SW 1271 (cell line): ENCODE measurements at regions not wholly inside any gene's neighbourhood (a gene's known extent, or its start where the extent isn't known, plus 50 kb on each side); places are given as distances from the start of the nearest gene placed in this dataset.
A peak's percentile ranks its signal among the peaks of the same experiment; 100 is the strongest.
"Not testable (repeated sequence)": the region's sequence is repeated elsewhere in the genome, so short reads cannot be mapped to it uniquely, and the experiment has no call there.

ENCODE experiments used
- DNase-seq, 2 experiments: peaks; one replicate each; lab custom pipeline; 2025; lab: John Stamatoyannopoulos, UW

DNA sequence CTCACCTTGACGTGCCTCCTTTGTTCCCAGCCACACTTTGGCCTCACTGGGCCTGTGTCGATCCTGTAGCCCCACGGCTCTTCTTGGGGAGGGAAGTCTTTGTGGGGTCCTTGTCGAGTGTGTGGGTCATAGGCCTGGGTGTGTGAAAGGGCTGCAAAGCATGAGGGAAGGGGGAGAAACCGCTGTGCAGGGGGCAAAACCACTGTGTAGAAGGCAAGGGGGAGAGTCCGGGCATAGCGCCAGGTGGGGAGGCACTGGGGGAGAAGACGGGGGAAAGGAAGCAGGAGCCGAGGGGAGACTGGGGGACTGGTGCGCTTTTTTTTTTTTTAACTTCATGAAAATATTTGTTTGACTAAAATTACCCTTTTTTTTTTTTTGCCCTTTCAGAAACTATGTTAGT lies 65.1 kb upstream of the RASD2 start:
- DNase-seq = no peak

DNA sequence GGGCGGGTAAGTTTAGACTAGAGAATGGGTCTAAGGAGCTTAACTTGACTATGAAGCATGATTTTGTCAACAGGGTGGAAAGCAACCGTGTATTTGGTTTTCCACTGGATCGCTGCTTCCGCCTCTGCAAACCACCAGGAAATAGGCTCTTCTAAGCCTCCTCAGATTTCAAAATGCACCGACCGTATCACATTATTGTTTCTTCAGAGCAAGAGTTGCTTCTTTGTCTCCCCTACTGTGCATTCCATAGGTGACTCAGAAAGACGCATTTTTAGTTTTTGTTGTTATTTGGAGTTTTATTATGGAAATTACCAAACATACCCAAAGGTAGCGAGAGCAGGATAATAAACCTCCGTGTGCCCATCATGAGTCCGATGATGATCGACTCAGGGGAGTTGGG lies 64.3 kb upstream of the RASD2 start:
- DNase-seq = no peak

DNA sequence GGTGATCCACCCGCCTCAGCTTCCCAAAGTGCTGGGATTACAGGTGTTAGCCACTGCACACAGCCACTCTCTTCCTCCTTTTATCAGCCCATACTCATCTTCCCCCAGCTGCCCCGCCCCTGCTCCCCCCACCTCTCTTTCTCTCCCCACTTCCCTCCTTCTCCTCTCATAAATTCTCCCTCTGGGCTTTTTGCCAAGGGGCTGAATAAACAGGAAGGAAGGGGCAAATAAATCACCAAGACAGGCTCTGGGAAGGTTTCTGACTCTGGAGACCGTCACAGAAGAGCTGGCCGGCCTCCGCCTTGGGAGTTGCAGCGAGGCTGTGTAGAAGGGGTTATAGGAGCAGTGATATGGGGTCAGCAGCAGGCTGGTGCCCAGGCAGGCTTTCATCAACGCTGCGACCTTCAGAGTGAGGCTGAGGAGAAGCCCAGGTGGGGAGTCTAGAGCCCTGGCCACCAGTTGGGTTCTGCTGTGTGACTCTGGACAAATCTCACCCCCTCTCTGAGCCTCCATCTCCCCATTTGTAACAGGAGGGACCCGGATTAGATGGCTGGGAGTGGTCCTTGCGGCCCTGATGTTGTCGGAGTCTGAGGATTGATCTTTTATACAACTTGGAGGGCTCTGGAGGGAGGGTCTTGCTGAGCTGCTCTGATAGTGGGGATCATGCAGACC lies 62.6 kb upstream of the RASD2 start:
- peak in 1 of 2 experiments; percentile 19 for DNase-seq

DNA sequence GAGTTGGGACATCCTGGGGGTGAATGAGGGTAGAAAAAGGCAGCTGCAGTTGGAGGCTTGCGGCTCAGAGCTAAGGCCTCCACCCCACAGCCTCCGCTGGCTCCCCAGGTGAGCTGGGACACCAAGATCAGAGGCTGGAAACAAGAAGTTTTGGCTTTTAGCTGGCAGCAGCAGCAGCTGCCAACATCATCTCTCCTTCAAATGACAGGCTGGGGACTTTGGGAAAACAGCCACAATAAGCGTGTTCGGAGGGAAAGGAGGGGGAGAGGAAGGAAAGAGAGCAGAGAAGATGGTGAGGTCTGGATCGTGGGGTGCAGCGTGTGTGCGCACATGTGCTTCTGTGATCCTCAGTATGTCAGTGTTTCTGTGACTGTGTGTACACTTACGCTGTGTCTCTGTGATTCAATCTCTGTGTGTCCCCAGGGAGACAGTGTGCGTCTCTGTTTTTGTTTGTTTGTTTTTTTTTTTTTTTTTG lies 62.0 kb upstream of the RASD2 start:
- no peak for DNase-seq

DNA sequence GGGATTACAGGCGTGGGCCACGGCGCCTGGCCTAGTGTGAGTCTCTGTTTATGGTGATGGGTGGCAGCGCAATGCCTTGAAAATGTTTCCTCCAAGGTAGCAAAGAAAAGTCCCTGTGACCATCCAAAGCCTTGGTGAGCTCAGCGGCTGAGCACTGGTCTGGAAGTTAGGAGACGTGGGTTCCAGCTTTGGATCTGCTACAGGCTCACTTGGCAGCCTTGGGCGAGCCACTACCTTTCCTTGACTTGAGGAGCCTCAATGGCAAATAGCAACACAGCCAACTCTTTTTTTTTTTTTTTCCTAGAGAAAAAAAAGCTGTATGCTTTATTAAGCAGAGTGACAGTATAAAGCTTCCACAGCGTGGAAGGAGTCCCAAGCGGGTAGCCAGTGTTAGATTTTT lies 61.3 kb upstream of the RASD2 start:
- no peak for DNase-seq

DNA sequence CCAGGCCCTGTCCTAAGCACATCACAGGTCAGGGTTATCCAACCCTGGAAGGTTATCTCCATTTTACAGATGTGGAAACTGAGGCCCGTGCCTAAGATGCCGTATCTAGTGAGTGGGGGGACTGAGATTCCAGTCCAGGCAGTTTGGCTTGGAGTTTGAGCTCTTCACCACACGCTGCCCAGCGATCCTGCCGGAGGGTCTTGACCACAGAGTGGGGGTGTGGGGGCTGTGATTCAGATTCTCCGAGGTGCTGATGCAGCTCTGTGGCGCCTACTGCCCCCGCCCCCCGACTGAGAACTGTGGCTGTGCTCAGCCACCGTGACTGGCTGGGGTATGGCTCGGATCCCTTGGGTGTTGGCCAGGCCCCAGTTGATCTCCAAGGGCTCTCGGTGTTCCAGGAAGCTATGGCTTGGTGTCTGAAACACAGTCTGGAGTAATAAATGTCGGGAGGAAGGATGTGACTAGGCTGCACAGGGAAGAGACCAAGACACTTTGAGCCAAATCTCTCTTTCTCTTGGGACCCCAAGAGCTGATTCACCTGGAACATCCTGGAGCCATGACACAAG lies 60.6 kb upstream of the RASD2 start:
- no peak for DNase-seq

DNA sequence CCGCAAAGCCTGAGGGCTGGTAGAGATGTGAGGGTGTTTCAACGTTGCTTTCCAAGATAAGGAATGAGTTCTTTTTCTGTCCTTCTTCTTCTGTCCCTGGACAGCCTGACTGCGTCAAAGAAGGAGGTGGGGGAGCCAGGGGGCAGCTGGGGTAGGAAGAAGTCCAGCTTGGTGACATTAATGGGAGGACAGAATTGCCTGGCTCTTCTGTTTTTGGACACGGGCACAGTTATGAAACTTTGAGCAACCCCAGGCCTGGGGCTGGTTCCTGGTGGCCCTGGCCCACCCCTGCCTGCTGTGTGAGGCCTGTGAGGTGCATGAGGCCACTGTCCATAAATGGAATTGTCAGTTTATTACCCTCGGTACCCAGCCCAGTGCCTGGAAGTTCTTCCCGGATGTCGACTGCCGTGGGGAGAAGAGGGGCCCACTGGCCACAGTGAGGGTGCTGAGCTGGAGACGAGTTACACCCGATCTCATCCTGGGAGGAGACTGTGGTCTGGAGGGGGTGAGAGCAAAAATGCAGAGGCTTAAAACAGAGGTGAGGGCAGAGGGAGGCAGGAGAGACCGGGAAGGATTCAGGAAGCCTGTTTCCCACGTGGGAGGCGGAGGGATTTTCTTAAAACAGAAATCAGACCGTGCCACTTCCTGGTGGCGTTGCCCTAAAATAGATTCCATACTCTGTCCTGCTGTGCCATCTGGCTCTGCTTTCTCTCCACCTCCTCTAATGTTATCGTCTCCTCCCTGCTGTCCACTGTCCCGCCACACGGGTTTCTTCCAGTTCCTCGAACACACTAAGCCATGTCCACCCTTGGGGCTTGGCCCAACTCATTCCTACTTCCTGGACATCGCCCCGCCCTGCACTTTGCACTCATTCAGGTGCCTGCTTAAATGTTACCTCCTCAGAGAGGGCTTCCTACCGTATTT lies 59.7 kb upstream of the RASD2 start:
- DNase-seq = no peak

DNA sequence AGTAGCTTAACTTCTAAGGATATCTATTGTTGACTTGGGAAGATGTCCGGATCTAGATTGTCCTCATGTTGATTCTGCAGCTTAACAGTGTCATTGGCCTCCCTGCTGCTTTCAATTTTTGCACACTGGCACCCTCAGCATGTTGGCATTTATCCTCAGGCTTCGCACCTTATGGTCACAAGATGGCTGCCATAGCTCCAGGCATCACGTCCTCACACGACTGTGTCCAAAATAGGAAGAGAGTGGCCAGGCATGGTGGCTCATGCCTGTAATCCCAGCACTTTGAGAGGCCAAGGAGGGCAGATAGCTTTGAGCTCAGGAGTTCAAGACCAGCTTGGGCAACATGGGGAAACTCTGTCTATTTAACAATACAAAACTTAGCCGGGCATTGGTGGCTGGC lies 58.3 kb upstream of the RASD2 start:
- no peak for DNase-seq

DNA sequence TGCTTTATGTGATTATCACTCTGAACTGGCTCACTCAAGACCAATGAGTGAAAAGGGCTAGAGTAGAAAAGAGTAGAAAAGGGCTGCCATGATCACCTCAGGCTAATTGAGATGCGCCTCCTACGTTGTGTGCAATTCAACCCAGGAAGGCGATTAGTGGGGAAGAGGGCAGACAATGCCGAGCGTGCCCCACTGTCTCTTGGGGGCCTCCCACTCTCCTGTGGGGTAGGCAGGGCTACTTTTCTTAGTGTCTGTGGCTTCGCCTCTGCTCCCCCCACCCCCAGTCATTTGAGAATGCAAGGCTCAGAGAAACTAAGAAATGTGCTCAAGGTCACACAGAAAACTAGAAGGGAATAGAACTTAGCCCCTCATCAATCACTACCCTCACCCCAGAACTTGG lies 57.7 kb upstream of the RASD2 start:
- no peak for DNase-seq

DNA sequence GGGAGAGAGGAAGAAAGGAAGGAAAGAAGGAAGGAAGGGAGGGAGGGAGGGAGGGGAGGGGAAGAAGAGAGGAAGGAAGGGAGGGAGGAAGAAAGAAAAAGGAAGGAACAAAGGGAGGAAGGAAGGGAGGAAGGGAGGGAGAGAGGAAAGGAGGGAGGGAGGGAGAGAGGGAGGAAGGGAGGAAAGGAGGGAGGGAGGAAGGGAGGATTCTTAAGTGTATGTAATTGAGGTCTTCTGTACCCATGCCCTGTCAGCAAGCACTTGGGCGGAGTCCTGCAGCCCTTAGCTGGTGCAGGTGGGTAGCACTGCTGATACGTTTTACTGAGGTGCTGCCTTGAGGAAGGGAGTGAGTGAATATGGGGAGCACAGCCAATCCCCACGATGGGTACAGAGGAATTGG lies 56.9 kb upstream of the RASD2 start:
- DNase-seq = no peak

DNA sequence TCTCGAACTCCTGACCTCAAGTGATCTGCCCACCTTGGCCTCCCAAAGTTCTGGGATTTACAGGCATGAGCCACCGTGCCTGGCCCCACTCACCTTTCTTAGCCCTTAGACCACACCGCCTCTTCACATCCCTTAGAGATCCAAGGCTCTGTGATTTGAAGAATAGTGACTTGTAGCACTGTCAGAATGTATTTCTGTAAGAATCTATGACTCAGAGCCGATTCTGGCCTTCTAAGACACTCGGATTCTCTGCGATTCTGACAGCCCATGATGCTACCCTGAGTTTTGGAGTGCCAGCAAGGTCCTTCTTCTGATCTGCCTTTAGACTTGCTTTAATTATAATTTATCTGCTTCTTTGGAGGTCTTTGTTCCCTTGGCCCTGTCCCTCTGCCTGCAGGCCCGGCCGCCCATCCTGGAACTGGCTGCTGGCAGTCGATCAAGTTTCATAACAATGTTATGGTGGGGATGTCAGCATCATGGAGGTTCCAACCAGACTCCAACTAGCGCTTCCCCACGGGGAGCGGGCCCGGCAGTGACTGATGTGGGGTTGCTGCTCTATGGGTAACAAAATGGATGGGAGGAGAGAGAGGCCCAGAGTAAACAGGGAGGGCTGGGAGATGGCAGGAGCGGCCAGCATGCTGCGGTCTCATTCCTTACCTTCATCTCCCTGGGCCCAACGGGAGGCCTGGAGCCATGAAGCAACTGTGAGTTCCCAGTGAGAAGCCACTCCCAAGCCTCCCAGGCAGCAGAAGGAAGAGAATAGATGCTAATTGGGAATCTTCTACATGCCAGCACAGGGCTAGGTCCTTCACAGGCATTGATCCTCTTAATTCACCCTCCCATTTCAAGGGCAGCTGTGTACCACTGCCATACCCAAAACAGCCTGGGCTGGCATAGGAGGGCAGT lies 55.7 kb upstream of the RASD2 start:
- no peak for DNase-seq

DNA sequence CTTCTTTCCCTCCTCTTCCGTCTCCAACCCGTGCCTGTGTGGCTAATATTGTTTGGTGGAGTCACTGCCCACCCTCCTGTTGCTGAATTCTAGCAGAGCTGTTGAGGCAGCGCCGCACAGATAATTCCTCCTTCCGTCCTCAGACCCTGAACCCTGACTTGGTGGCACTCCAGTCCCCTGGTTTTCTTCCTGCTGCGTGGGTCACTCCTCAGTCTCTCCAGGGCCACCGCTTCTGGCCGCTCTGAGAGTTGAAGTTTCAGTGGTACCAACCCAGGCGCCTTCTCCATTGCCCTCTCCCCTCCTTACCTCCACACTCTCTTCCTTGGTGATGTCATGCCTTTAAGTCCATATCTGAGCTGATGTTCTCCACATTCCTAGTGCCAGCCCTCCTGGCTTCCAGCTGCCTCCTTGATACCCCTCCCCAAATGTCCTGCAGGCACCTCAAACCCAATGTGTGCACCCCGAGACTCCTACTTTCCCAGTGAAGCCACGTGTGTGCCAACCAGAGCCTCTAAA lies 54.5 kb upstream of the RASD2 start:
- DNase-seq = no peak

DNA sequence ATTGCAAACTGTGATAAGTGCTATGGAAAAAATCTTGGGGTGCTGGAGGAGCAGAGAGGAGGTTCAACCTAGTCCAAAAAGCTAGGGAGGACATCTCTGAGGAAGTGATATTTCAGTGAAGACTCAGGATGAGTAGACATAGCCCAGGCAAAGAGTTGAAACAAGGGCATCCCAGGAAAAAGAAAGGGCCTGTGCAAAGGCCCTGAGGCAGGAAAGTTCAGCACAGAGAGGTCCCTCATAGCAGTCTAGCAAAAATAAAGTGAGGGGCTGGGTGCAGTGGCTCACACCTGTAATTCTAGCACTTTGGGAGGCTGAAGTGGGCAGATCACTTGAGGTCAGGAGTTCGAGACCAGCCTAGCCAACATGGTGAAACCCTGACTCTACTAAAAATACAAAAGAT lies 53.0 kb upstream of the RASD2 start:
- not testable (repeated sequence) for DNase-seq

DNA sequence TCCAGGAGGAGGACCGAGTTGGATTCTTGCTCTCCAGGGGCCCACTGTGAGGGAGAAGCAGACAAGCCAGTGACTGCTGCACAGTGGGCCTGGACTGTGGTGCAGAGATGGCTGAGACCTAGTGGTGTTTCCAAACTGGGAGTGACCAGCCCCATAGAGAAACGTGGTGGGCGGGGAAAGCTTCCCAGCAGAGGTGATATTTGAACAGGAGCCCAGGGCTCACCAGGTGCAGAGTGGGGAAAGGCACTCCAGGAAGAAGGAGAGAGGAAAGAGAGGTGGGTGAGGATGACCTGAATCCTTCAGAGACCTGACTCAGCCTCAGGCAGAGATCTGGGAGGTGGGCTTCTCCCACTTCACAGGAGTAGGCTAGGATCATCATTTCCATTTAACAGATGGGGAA lies 52.1 kb upstream of the RASD2 start:
- no peak for DNase-seq

DNA sequence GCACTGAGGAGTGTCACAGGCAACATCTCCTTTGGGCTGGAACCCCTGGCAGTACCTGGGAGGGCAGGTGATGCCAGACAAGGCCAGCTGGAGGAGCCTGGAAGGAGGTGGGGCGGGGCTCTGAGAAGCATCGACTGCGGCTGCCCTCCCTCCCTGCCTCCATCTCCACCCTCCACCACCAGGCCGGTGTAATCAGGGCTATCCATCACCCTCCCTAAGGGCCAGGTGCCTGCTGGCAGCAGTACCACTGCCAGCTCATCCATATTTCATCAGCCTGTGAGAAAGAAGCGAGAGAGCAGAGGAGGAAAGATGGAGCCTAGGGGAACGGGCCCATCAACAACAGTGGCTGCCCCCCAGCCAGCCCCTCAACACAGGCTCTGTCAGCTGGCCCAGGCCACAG lies 51.4 kb upstream of the RASD2 start:
- DNase-seq = no peak
